Esophagus mucosa (tissue), 1 donor: ENCODE measurements at regions not wholly inside any gene's neighbourhood (a gene's known extent, or its start where the extent isn't known, plus 50 kb on each side); places are given as distances from the start of the nearest gene placed in this dataset.
"Not testable (repeated sequence)": the region's sequence is repeated elsewhere in the genome, so short reads cannot be mapped to it uniquely, and the experiment has no call there.

Experiments
- ATAC-seq: fragments of 200-7000 bp; cut with Tn5 transposase; one replicate; pipeline ENCODE4 v1.9.1; 2020
- donor health status: DM: yes; HTN: yes; CAD: no.

DNA sequence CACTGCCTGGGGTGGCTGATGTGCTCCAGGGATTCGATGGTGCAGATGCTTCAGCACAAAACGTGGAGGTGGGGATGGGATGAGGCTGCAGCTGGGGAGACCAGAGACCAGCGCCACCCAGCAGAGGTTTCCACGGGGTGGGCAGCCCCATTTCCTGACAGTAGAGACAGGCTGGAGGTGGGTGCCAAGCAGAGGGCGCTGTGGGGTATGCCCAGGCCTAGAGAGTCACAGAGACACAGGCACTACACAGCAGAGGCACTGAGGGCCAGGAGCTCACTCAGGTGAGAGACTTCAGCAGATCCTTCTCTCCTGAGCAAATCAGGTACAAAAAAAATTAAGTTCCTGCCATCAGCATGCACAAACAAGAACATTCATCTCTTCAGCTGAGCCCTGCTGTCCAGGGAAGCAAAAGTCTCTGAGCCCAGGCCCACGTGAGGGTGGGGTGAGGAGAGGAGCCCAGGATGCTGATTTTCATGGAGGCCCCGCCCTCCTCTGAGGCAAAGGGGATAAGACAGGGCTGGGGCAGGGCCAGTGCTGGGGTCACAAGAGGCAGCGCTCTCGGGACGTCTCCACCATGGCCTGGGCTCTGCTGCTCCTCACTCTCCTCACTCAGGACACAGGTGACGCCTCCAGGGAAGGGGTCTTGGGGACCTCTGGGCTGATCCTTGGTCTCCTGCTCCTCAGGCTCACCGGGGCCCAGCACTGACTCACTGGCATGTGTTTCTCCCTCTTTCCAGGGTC is 53.1 kb downstream of the GGTLC2 start:
- no peak for ATAC-seq

DNA sequence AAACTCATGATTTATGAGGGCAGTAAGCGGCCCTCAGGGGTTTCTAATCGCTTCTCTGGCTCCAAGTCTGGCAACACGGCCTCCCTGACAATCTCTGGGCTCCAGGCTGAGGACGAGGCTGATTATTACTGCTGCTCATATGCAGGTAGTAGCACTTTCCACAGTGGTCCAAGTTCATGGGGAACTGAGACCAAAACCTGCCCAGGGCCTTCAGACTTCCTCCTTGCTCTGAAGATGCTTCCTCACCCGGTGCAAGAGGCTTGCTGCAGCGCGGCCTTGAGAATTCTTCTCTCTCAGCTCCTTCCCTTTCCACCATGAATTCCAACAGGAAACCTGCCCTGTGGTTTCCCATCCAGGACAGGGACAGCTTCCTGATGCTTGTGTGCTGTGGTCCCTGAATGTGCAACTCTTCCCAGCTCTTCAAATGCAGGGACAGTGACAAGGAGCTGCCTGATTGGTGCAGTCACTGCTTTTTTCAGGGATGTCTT is 53.9 kb downstream of the GGTLC2 start:
- ATAC-seq: no peak

DNA sequence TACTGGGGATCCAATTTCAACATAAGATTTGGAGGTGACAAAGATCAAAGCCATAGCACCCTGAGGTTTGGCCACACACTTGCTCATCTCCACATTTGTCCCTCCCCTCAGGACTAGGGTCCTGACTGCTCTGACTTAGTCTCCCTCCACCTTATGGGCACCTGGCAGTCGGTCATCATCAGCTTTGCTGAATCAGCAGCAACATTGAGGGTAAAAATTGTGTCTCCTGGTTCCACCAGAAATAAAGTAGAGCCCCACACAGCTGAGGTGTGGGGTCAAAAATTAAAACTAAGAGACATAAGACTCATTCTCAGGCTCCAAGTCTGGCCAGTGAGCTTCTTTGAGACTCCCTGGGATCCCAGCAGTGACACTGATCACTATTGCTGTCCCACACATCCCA is 56.2 kb downstream of the GGTLC2 start:
- ATAC-seq: no peak

DNA sequence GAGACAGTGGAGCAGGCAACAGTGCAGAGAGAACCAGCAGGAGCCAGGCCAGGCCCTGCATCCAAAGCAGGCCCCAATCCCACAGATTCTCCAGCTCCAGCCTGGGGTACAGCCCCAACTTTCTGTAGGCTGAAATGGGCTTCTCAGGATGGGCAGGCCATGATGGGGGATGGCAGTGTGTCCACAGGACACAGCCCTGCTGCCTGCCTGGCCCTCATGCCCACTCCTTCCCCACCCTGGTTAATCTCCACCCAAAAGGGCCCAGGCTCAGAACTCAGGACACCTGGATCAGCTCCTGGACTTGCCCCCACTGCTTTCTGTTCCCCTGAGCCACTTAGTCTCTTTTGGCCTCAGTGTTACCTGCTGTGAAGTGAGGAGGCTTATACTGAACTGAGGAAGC is 57.1 kb downstream of the GGTLC2 start:
- not testable (repeated sequence) for ATAC-seq

DNA sequence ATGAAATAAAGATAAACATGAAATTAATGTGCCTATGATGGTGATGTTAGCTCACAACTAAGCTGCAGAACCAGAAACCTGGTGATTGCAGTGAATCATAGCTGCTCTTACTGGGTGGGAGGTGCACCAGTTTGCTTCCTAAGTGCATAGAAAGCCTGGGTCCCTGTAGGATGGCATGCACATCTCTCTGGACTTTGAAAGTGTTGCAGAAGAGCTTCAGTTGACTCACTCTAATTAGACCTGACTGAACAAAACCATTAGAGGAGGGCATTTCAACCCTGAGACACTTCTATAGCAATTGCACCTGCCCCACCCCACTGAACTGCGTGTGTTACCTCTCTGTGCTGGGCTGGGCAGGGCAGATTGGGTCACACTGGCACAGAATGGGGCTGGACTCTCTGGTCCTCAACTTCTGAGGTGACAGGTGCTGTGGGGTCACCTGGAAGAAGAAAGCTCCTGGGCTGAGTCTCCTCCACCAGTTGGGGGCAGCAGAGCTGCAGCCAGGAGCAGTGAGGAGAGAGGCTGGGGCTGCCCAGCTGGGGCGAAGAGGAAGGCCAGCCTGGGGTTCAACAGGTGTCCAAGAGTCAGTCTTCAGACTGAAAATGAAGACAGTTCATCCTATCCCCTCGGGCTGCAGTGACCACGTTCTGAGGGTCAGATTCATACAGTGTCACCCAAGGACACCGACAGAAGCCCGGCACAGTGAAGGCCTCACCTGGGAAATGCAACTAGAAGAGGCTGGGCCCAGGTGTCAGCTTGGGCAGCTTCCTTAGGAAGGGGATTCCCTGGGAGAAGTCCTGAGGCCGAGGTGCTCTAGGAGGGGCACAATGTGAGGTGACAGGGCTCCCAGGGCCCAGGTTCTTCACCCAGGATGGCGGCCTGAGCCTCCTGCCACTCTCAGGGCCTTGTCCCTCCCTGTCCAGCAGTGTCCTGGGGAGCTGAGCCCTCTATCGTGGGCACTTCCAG is 58.1 kb downstream of the GGTLC2 start:
- peak; percentile 27 for ATAC-seq

DNA sequence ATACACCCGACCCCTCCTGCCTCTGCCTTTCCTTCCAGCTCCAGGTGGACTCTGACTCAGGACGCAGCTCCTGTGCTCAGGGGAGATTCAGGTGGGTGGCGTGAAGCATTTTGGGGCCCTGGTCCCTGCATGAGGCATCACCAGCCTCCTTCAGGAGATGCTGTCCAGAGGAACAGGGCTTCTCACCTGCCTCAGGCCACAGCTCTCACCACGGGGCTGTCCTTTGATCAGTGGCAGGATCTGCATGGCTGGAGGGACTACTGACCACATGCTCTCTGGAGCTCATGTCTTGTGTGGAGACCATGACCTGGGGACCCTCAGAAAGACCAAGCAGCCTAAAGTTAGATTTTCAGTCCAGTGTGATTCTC is 58.8 kb downstream of the GGTLC2 start:
- no peak for ATAC-seq

DNA sequence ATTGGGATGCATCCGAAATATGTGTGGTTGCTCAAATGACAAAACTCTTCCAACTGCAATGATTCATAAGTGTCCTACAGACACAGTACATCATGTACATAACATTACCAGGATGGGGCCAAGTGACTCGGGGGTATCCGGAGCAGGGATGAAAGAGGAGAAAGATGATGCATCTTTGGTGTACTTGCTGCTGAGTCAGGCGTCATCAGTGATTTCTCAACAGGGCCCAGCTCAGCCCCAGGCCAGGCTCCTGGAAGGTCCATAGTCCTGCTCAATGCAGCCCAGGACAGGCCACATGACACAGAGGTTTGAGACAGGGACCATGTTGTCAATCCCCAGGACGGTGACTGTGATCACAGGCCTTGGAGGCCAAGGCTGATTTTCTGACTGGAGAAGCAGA is 59.3 kb downstream of the GGTLC2 start:
- no peak for ATAC-seq

DNA sequence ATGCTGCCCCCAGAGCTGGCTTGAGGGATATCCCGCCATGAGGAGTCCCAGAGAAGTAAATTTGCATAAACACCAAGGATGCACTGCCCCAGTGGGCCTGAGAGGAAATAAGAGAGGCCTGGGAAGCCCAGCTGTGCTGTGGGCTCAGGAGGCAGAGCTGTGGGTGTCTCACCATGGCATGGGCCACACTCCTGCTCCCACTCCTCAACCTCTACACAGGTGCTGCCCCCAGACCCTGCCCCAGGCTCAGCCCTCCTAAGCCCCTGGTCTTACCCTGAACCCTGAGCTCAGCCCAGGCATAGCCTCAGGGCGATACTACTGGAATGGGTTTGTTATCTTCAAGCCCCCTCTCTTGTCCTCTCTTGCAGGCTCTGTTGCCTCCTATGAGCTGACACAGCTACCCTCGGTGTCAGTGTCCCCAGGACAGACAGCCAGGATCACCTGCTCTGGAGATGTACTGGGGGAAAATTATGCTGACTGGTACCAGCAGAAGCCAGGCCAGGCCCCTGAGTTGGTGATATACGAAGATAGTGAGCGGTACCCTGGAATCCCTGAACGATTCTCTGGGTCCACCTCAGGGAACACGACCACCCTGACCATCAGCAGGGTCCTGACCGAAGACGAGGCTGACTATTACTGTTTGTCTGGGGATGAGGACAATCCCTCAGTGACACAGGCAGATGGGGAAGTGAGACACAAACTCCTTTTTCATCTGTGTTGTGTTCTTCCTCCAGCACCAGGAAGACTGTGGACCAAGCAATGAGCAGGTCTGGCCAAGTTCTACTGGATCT is 59.9 kb downstream of the GGTLC2 start:
- ATAC-seq: no peak

DNA sequence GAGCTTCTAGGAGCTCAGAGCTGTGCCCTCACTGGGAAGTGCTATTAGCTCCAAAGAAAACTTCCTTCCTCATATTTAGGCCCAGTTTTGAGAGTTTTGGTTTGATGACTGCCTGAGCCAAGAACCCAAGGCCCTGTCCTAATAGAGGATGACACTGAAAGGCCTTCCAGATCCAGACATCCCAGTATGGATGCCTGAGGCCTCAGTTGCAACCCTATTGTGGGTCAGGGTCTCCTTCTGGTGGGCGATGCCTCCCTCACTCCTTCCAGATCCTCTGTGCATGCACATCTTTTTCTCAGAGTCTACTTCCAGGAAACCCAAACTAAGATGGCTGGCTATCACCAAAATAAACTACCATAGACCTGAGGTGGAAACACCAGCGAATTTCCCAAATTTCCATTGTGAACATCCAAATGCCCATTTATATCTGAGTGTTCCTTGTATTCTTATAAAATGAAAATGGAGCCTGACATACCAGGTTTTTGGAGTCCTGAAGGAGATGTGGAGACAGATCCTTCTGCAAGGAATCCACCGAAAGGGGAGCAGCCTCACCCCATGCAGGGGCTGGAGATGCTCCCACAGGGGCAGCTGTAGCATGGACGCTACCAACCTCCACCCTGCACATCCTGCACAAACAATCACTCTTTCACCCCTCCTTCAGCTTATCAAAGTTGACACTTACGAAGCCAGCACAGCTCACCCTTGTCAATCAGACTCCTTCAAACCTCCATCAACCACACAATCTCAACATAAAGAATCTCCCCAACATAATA is 61.1 kb downstream of the GGTLC2 start:
- ATAC-seq: no peak

DNA sequence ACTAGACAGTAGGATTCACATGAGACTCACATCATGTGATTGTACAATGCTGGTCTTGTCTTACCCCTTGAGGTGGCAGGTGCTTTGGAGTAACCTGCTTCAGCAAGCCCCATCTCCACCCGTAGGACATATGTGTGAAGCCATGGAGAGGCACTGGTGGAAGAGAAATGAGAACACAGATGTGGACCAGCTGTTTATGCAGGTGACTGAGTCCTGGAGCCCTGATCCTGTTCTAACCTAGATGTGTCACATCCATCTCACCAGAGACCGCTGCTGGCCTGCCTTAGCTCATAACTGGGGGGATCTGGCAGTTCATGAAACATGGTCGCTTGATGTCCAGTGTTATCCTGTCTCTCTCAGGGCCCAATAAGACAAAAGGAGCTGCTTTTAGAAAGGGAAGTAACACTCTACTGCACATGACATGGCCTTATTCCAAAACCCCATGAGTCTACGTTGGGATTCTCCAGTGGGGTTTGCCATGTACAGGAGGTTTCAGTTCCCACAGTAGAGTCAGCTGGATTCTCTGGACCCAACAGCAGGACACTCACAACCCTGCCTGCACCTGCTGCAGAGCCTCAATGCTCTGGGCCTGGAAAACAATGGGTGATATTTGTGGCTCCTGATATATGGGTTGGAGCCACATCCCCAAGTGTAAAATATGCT is 62.0 kb downstream of the GGTLC2 start:
- ATAC-seq: no peak

DNA sequence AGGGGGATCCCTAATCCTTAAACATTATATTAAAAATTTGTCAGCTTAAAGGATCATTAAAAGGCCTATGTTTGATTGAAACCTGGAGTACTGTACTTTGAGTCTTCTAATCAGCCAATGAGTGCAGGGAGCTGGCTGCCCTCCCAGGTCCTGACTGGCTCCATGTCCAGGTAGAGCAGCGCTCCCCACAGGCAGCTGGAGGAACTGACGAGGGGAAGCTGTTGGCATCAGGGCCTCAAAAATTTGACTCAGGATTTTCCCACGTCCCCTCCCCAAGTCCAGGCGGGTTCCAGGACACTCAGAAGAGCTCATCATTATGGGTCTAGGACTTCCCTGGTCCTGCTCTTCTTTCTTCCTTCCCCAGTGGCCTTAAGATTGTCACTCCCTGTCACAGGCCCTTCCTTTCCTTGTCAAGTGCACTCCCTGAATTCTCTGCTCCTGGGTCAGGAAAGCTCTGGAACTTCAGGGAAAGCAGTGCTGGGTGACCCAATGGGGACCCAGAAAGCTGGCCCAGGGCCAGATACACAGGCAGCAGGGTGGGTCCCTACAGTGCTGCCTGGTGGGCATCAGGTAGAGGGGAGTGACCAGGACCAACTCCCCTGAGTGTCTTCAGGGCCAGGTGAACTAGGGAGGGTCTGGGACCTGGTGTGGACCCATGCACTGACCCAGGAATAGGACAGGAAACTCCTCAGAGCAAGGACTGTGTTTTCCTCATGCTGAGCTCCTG is 65.5 kb downstream of the GGTLC2 start:
- no peak for ATAC-seq

DNA sequence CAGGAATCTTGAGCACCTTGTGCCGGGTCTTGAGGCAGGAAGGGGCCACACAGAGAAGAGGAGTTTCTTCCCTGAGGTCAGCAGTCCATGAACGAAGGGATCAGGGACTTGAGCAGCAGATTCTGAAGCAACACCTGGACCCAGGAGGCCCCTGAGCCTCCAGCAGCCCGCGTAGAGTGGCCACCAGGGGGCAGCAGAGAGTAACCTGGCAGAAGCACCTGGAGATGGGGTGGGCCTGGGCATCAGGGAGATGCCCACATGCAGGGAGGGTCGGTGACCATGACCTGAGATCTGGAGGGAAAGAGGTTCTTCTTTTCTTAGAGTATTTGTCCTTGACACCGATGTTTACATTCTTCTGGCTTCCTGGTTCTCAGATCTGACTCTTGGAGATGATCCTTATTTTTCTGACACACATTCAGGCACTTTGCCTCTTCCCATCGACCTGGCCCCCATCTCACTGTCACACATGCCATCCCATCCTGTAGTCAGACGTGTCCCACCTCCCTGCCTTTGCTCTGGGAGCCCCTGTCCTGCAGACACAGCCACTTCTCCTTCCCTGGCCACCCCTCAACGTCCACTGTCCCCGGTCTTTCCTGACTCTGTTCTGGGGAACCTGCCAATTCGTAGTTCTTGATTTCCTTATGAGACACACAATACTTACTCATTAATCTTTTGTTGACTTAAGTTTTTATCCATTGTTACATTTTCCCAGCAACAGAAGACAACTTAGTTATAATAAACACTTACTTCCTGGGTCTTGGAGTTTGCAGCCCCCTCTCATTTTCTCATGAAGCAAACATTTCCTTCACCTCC is 66.5 kb downstream of the GGTLC2 start:
- ATAC-seq: peak; percentile 70

DNA sequence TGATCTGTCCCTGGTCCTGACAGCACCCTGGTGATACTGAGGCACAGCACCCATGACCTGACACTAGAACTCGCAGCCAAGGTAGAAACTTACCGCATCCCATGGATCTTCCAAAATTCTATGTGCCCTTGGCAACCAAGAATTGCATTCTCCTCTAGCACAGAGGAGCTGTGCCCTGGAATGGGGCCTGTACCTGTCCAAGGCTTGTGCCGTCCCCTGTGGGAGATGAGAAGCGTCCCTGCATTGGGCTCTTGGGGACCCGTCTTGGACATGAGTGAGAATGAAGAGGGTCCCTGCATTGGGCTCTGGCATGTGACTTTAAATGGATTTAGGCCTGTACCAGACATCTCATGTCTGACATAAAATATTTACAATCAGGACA is 67.1 kb downstream of the GGTLC2 start:
- no peak for ATAC-seq

DNA sequence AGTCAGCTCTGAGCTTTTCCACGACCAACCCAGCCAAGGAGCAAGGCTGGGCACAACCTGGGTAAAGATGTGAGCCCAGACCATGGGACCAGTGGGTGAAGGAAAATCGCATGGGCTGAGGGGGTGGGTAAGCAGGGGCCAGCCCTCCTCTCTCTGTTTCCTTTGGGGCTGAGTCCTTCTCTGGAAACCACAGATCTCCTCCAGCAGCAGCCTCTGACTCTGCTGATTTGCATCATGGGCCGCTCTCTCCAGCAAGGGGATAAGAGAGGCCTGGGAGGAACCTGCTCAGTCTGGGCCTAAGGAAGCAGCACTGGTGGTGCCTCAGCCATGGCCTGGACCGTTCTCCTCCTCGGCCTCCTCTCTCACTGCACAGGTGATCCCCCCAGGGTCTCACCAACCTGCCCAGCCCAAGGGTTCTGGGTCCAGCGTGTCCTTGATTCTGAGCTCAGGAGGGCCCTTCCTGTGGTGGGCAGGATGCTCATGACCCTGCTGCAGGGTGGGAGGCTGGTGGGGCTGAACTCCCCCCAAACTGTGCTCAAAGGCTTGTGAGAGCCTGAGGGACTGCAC is 67.8 kb downstream of the GGTLC2 start:
- ATAC-seq: no peak

DNA sequence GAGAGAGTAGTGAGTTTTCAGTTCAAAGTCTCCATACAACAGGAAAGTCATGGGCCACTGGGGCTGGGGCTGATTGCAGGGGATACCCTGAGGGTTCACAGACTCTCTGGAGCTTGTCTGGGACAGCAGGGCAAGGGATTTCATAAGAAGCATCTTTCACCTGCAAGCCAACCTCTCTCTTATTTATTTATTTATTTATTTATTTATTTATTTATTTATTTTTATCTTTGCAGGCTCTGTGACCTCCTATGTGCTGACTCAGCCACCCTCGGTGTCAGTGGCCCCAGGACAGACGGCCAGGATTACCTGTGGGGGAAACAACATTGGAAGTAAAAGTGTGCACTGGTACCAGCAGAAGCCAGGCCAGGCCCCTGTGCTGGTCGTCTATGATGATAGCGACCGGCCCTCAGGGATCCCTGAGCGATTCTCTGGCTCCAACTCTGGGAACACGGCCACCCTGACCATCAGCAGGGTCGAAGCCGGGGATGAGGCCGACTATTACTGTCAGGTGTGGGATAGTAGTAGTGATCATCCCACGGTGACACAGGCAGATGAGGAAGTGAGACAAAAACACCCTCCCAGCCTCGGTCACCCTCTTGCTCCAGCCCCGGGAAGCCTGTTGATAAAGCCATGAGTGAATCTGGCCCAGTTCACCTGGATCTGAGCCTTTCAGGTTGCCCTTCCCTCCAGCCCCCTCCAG is 68.4 kb downstream of the GGTLC2 start:
- ATAC-seq: no peak

DNA sequence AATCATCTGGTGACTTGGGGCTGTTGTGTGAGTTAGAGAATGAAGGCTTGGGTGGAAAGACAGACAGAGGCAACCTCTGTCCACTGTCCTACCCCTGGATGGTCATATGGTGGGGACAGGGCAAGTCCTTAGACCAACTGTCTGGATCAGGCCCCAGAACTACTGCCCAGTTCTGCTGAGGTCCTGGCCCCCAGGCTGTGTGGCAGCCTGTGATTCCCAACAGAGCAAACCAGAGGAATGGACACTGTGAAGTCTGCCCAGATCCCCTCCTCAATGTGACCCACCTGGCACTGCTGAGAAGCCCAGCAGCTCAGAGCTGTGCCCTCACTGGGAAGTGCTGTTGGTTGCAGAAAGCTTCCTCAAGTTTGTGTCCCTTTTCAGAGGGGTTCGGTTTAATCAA is 69.0 kb downstream of the GGTLC2 start:
- no peak for ATAC-seq

DNA sequence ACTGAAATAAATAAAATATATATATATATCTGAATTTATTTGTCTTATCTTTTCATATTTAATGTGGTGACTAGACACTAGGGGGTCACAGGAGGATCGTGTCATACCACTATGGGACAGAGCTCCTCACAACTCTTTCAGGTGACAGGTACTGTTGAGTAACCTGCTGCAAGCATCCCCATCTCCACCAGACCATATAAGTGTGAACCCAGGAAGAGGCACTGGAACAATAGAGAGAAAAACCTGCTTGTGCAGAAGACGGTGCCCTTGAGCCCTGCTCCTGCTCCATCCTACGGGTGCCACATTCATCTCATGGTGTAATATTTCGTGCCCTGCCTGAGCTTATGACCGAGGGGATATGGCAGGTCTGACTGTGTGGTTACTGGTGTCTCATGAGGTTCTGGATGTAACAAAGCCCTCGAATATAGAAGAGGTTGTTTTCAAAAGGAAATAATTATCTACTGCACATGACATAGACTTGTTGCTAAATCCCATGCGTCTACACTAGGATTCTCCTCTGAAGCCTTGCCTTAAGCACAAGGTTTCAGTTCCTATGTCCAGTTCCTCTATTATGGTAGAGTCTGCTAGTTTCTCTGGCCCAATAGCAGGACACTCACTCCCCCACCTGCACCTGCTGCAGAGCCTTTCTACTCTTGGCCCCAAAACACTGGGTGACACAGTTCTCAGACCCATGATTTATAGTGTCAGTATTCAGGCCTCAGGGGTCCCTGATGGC is 70.4 kb downstream of the GGTLC2 start:
- ATAC-seq: no peak

DNA sequence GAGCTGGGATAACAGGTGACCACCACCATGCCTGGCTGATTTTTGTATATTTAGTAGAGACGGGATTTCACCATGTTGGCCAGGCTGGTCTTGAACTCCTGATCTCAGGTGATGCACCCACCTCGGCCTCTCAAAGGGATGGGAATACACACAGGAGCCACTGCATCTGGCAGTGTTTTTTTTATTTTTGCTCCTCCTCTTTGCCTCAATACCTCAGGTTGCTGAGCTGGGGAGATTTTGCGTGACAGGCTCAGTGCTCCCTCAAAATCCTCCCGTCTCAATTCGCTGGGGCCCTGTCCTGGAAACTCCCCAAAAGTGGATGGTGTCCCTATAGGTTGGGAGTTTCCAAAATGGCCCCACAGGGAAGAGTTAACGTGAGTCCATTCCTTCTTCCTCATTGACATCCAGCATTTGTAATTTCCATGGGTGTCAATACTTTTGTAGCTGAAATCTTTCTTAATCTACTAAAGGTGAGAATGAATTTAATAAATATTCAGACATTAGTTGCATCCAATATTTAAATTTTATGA is 71.8 kb downstream of the GGTLC2 start:
- ATAC-seq: no peak
